OCI-LY1 (cell line): ENCODE measurements at regions not wholly inside any gene's neighbourhood (a gene's known extent, or its start where the extent isn't known, plus 50 kb on each side); places are given as distances from the start of the nearest gene placed in this dataset.

ENCODE experiments used
- H2AFZ ChIP-seq: fragments of 200-600 bp; sonication (generic), shearing (Covaris generic); 2 replicates; pipeline ENCODE4 v1.6.0; 2014; ENCODE audit warnings: antibody characterized with exemption, mild to moderate bottlenecking, low read length
- H3F3A ChIP-seq: fragments of 200-600 bp; sonication (generic), shearing (Covaris generic); 2 replicates; pipeline ENCODE4 v1.6.0; 2014; ENCODE audit warnings: mild to moderate bottlenecking, antibody characterized with exemption, low read length, moderate library complexity; ENCODE audit not compliant: insufficient read depth
- H3K27ac ChIP-seq: fragments of 200-600 bp; sonication (generic); 2 replicates; pipeline ENCODE4 v1.5.1; 2014; ENCODE audit warnings: low read length, mixed run types, mild to moderate bottlenecking, low read depth; ENCODE audit not compliant: poor library complexity, severe bottlenecking
- H3K27me3 ChIP-seq: fragments of 200-600 bp; sonication (generic); 2 replicates; pipeline ENCODE4 v1.6.0; 2014; ENCODE audit warnings: antibody characterized with exemption, mild to moderate bottlenecking, low read length, moderate library complexity; ENCODE audit not compliant: insufficient read depth
- H3K36me3 ChIP-seq: fragments of 200-600 bp; sonication (generic); 2 replicates; pipeline ENCODE4 v1.6.1; 2014; ENCODE audit warnings: mild to moderate bottlenecking, antibody characterized with exemption, low read length, moderate library complexity, mixed read lengths; ENCODE audit not compliant: insufficient read depth
- H3K4me1 ChIP-seq: fragments of 200-600 bp; sonication (generic); 2 replicates; pipeline ENCODE4 v1.5.1; 2014; ENCODE audit warnings: mild to moderate bottlenecking, low read length, moderate library complexity; ENCODE audit not compliant: insufficient read depth, severe bottlenecking
- H3K4me2 ChIP-seq: fragments of 200-600 bp; sonication (generic), shearing (Covaris generic); 2 replicates; pipeline ENCODE4 v1.6.1; 2014; ENCODE audit warnings: low read length
- H3K4me3 ChIP-seq: fragments of 200-600 bp; sonication (generic); 2 replicates; pipeline ENCODE4 v1.5.1; 2014; ENCODE audit warnings: low read length, low read depth, mild to moderate bottlenecking, mixed read lengths; ENCODE audit not compliant: poor library complexity, severe bottlenecking
- H3K79me2 ChIP-seq: fragments of 200-600 bp; shearing (Covaris generic); 2 replicates; pipeline ENCODE4 v1.6.1; 2016; ENCODE audit warnings: mixed run types, low read length, mixed read lengths; ENCODE audit not compliant: insufficient read depth
- H3K9ac ChIP-seq: fragments of 200-600 bp; sonication (generic), shearing (Covaris generic); 2 replicates; pipeline ENCODE4 v1.6.1; 2014; ENCODE audit warnings: mild to moderate bottlenecking, low read length, mixed read lengths
- H3K9me2 ChIP-seq: fragments of 200-600 bp; sonication (generic), shearing (Covaris generic); 2 replicates; pipeline ENCODE4 v1.6.1; 2014; ENCODE audit warnings: low read depth, mild to moderate bottlenecking, low read length, mixed read lengths
- H3K9me3 ChIP-seq: fragments of 200-600 bp; shearing (Covaris generic); 2 replicates; pipeline ENCODE4 v1.6.1; 2014; ENCODE audit warnings: low read length, mixed read lengths
- H4K20me1 ChIP-seq: fragments of 200-600 bp; sonication (generic), shearing (Covaris generic); 2 replicates; pipeline ENCODE4 v1.6.0; 2016; ENCODE audit warnings: mild to moderate bottlenecking, low read length; ENCODE audit not compliant: insufficient read depth
- CTCF ChIP-seq: fragments of 200-600 bp; sonication (generic), shearing (Covaris generic); IDR thresholded peaks from 2 replicates; pipeline ENCODE4 v1.5.1; 2017; ENCODE audit warnings: mild to moderate bottlenecking, antibody characterized with exemption, low read length, moderate library complexity, mixed read lengths
- EZH2 ChIP-seq: fragments of 200-600 bp; sonication (generic), shearing (Covaris generic); IDR thresholded peaks from 2 replicates; pipeline ENCODE4 v1.8.0; 2017; ENCODE audit warnings: borderline replicate concordance, mixed run types, mild to moderate bottlenecking, antibody characterized with exemption, low read length, moderate library complexity, mixed read lengths

GRCh38 chr6:134787261-134787877 lies 162.5 kb downstream of the ALDH8A1 start:
- TF ChIP-seq EZH2 = no peak
- TF ChIP-seq CTCF = no peak
- Histone ChIP-seq H3K4me3 (no peak overlapping the region), H4K20me1 (no peaks in the 10 kb centered on the region), H2AFZ (no peak overlapping the region), H3K27ac (no peak overlapping the region), H3K27me3 (peaks cover 5% of the 10 kb centered on the region; the same call in 1 of the 2 replicates), H3K9me2 (no peaks in the 10 kb centered on the region), H3K9ac (no peak overlapping the region), H3K79me2 (no peaks in the 10 kb centered on the region), H3K36me3 (no peaks in the 10 kb centered on the region), H3K9me3 (no peaks in the 10 kb centered on the region), H3F3A (no peaks in the 10 kb centered on the region), H3K4me1 (no peaks in the 10 kb centered on the region), H3K4me2 (no peak overlapping the region)

DNA sequence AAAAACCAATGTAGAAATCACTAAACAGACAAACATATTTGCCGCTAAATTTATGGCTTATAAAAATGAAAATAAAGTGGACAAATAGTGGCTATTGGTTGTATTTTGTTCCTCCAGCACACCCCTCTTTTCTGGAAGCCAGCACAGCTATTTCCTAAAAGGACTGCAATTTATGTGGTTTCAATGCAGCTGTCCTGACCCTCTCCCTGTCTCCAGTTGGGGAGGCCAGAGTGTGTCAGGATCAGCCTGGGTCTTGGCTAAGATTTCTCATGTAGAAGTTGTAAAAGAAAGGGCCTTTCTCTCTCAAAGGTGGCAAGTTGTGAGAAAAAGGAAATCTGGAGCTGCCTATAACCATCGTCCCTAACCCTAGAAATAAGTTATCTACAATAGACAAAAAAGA lies 165.6 kb downstream of the ALDH8A1 start:
- TF ChIP-seq CTCF = no peak
- no peak for TF ChIP-seq EZH2
- Histone ChIP-seq H3K27me3 (peaks cover 5% of the 10 kb centered on the region; the same call in 1 of the 2 replicates), H3K4me2 (no peak overlapping the region), H3K9ac (no peak overlapping the region), H3K27ac (no peak overlapping the region), H3K9me2 (no peaks in the 10 kb centered on the region), H3K9me3 (no peaks in the 10 kb centered on the region), H3K4me1 (no peaks in the 10 kb centered on the region), H3K4me3 (no peak overlapping the region), H4K20me1 (no peaks in the 10 kb centered on the region), H2AFZ (no peak overlapping the region), H3F3A (no peaks in the 10 kb centered on the region), H3K36me3 (no peaks in the 10 kb centered on the region), H3K79me2 (no peaks in the 10 kb centered on the region)

DNA sequence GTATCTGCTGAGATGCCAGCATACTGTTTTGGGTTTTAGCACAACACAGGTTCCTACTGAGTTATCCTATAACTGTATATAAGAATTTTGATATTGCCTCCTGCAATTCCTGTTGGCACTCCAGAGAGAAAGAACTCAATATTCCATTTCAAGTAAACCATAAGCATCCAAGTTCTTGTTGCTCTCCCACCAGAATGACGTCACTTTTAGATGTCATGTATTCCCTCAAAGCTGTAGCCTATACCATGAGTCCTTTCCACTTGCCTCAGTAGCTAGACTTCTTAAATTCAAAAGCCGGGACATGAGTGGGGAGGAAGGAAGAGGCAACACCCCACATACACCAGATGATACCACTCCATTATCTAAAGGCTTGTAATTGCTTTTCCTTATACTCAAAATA lies 171.5 kb downstream of the ALDH8A1 start:
- no peak overlapping the region for H3K4me2 ChIP-seq
- no peaks in the 10 kb centered on the region for H3K79me2 ChIP-seq
- H3K4me3 ChIP-seq = no peak overlapping the region
- no peaks in the 10 kb centered on the region for H3K4me1 ChIP-seq
- H3K27ac ChIP-seq = no peak overlapping the region
- no peaks in the 10 kb centered on the region for H3K27me3 ChIP-seq
- H3K36me3 ChIP-seq = no peaks in the 10 kb centered on the region
- no peaks in the 10 kb centered on the region for H4K20me1 ChIP-seq
- H3F3A ChIP-seq = no peaks in the 10 kb centered on the region
- no peaks in the 10 kb centered on the region for H3K9me2 ChIP-seq
- no peak overlapping the region for H2AFZ ChIP-seq
- H3K9ac ChIP-seq = no peak overlapping the region
- no peaks in the 10 kb centered on the region for H3K9me3 ChIP-seq
- TF ChIP-seq CTCF = no peak
- no peak for TF ChIP-seq EZH2
